ENCODE measurements at regions not wholly inside any gene's neighbourhood (a gene's known extent, or its start where the extent isn't known, plus 50 kb on each side); places are given as distances from the start of the nearest gene placed in this dataset.
A peak's percentile ranks its signal among the peaks of the same experiment; 100 is the strongest.
"Not testable (repeated sequence)": the region's sequence is repeated elsewhere in the genome, so short reads cannot be mapped to it uniquely, and the experiment has no call there.

GRCh38 chr5:104891596-104891995 lies 1329.0 kb upstream of the NUDT12 start:
- no peak overlapping the region for H3K27ac Mint-ChIP-seq (ENCODE audit: low read depth, unreplicated experiment)

GRCh38 chr5:104890767-104891166 lies 1328.2 kb upstream of the NUDT12 start:
- no peaks in the 10 kb centered on the region for H3K36me3 Mint-ChIP-seq (ENCODE audit: insufficient read depth, unreplicated experiment)
- H3K27me3 Mint-ChIP-seq (ENCODE audit: insufficient read depth, unreplicated experiment): no peaks in the 10 kb centered on the region
- POLR2A ChIA-PET: no interaction called here
- intact Hi-C loops (cut with micrococcal nuclease): no loop called here
- BruUV-seq (replicated peaks): no TSS peak
- TF ChIP-seq, protein P1, sequence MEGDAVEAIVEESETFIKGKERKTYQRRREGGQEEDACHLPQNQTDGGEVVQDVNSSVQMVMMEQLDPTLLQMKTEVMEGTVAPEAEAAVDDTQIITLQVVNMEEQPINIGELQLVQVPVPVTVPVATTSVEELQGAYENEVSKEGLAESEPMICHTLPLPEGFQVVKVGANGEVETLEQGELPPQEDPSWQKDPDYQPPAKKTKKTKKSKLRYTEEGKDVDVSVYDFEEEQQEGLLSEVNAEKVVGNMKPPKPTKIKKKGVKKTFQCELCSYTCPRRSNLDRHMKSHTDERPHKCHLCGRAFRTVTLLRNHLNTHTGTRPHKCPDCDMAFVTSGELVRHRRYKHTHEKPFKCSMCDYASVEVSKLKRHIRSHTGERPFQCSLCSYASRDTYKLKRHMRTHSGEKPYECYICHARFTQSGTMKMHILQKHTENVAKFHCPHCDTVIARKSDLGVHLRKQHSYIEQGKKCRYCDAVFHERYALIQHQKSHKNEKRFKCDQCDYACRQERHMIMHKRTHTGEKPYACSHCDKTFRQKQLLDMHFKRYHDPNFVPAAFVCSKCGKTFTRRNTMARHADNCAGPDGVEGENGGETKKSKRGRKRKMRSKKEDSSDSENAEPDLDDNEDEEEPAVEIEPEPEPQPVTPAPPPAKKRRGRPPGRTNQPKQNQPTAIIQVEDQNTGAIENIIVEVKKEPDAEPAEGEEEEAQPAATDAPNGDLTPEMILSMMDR (IDR thresholded peaks at IDR 0.05; ENCODE audit: unreplicated experiment): no peak
- H3K27ac Mint-ChIP-seq (ENCODE audit: low read depth, unreplicated experiment): no peak overlapping the region
- CTCF ChIA-PET: no interaction called here
- no peaks in the 10 kb centered on the region for H3K9me3 Mint-ChIP-seq (ENCODE audit: unreplicated experiment)
- no peak for DNase-seq (ENCODE audit: unreplicated experiment)
- no peak overlapping the region for H3K4me3 Mint-ChIP-seq (ENCODE audit: unreplicated experiment)
- H3K4me1 Mint-ChIP-seq (ENCODE audit: insufficient read depth, unreplicated experiment): no peaks in the 10 kb centered on the region

More at GRCh38 chr5:104891596-104891995, 1329.0 kb upstream of the NUDT12 start:
- Mint-ChIP-seq H3K4me3 (ENCODE audit: unreplicated experiment) (no peak overlapping the region), H3K4me1 (ENCODE audit: insufficient read depth, unreplicated experiment) (no peaks in the 10 kb centered on the region), H3K36me3 (ENCODE audit: insufficient read depth, unreplicated experiment) (no peaks in the 10 kb centered on the region), H3K9me3 (ENCODE audit: unreplicated experiment) (no peaks in the 10 kb centered on the region), H3K27me3 (ENCODE audit: insufficient read depth, unreplicated experiment) (no peaks in the 10 kb centered on the region)
- no TSS peak for BruUV-seq (replicated peaks)
- ChIA-PET POLR2A (no interaction called here), CTCF (no interaction called here)
- TF ChIP-seq, protein P1 (IDR thresholded peaks at IDR 0.05; ENCODE audit: unreplicated experiment): no peak
- no peak for DNase-seq (ENCODE audit: unreplicated experiment)
- intact Hi-C loops (cut with micrococcal nuclease): no loop called here

- ChIA-PET POLR2A (no interaction called here), CTCF (interaction anchor here (1.1 kb wide), 1 partner anchor 34 kb away, joined by 3 read pairs; no protein-coding TSS in a partner anchor)
- no peak overlapping the region for H3K27ac Mint-ChIP-seq (ENCODE audit: low read depth, unreplicated experiment)
- H3K4me3 Mint-ChIP-seq (ENCODE audit: unreplicated experiment): no peak overlapping the region
- BruUV-seq (replicated peaks): no TSS peak
- no peaks in the 10 kb centered on the region for H3K9me3 Mint-ChIP-seq (ENCODE audit: unreplicated experiment)
- peaks cover 6% of the 10 kb centered on the region for H3K4me1 Mint-ChIP-seq (ENCODE audit: insufficient read depth, unreplicated experiment)
- no peaks in the 10 kb centered on the region for H3K36me3 Mint-ChIP-seq (ENCODE audit: insufficient read depth, unreplicated experiment)
- no peaks in the 10 kb centered on the region for H3K27me3 Mint-ChIP-seq (ENCODE audit: insufficient read depth, unreplicated experiment)
- DNase-seq (ENCODE audit: unreplicated experiment): peak; percentile 4
- TF ChIP-seq, protein P1 (IDR thresholded peaks at IDR 0.05; ENCODE audit: unreplicated experiment): no peak
- intact Hi-C loops (cut with micrococcal nuclease): no loop called here
Observed at GRCh38 chr5:104859437-104859836, 1296.8 kb upstream of the NUDT12 start.

DNA sequence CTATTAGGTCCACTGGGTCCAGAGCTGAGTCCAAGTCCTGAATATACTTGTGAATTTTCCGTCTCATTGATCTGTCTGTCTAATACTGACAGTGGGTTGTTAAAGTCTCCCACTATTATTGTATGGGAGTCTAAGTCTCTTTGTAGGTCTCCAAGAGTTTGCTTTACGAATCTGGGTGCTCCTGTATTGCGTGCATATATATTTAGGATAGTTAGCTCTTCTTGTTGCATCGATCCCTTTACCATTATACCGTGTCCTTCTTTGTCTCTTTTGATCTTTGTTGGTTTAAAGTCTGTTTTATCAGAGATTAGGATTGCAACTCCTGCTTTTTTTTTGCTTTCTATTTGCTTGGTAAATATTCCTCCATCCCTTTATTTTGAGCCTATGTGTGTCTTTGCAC lies 1289.5 kb upstream of the NUDT12 start:
- H3K4me1 Mint-ChIP-seq (ENCODE audit: insufficient read depth, unreplicated experiment); H3K4me3 Mint-ChIP-seq (ENCODE audit: unreplicated experiment); intact Hi-C loops (cut with micrococcal nuclease); H3K27me3 Mint-ChIP-seq (ENCODE audit: insufficient read depth, unreplicated experiment); BruUV-seq (replicated peaks); H3K36me3 Mint-ChIP-seq (ENCODE audit: insufficient read depth, unreplicated experiment); H3K27ac Mint-ChIP-seq (ENCODE audit: low read depth, unreplicated experiment); DNase-seq (ENCODE audit: unreplicated experiment); H3K9me3 Mint-ChIP-seq (ENCODE audit: unreplicated experiment); POLR2A ChIA-PET: not testable (repeated sequence)
- CTCF ChIA-PET: interaction anchor here (0.8 kb wide), 1 partner anchor 8 kb away, joined by 3 read pairs; no protein-coding TSS in a partner anchor

DNA sequence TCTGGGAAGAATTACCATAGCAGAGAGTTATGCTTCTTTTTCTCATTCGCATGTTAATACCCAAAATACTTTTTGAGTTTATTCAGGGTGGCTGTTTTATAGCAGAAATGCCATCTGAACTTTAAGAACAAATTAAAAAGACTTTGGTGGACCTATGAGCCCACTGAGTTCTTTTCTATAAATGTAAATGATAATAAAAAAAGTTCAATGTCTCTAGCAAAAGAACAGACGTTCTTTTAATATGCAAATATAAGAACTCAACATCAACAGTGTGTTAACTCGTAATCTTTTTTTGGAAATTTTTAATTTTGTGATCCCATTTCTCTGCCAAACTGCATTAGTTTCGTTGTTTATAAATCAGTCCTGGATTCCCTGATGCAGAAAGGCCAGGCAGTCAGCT lies 1283.0 kb upstream of the NUDT12 start:
- H3K4me1 Mint-ChIP-seq (ENCODE audit: insufficient read depth, unreplicated experiment): no peaks in the 10 kb centered on the region

More for the DNA sequence above, 1283.0 kb upstream of the NUDT12 start:
- Mint-ChIP-seq H3K36me3 (ENCODE audit: insufficient read depth, unreplicated experiment) (no peaks in the 10 kb centered on the region), H3K9me3 (ENCODE audit: unreplicated experiment) (no peaks in the 10 kb centered on the region), H3K4me3 (ENCODE audit: unreplicated experiment) (no peak overlapping the region), H3K27me3 (ENCODE audit: insufficient read depth, unreplicated experiment) (no peaks in the 10 kb centered on the region), H3K27ac (ENCODE audit: low read depth, unreplicated experiment) (no peak overlapping the region)
- TF ChIP-seq, protein P1 (IDR thresholded peaks at IDR 0.05; ENCODE audit: unreplicated experiment): no peak
- ChIA-PET CTCF (interaction anchor here (0.6 kb wide), 1 partner anchor 54 kb away, joined by 3 read pairs; no protein-coding TSS in a partner anchor), POLR2A (no interaction called here)
- DNase-seq (ENCODE audit: unreplicated experiment): no peak
- intact Hi-C loops (cut with micrococcal nuclease): no loop called here
- no TSS peak for BruUV-seq (replicated peaks)

Measured in MCF 10A (cell line).